SU-DHL-6 (cell line): ENCODE measurements at regions not wholly inside any gene's neighbourhood (a gene's known extent, or its start where the extent isn't known, plus 50 kb on each side); places are given as distances from the start of the nearest gene placed in this dataset.

Experiments
- H2AFZ ChIP-seq: fragments of 200-600 bp; sonication (generic); 2 replicates; pipeline ENCODE4 v1.6.1; 2014; ENCODE audit warnings: low read depth, mild to moderate bottlenecking, moderate library complexity, mixed read lengths, antibody characterized with exemption, low read length; ENCODE audit not compliant: severe bottlenecking
- H3F3A ChIP-seq: fragments of 200-600 bp; shearing (Covaris generic); 2 replicates; pipeline ENCODE4 v1.6.0; 2016; ENCODE audit warnings: antibody characterized with exemption, mild to moderate bottlenecking; ENCODE audit not compliant: insufficient read depth
- H3K27ac ChIP-seq: fragments of 200-600 bp; sonication (generic); 2 replicates; pipeline ENCODE4 v1.5.1; 2016; ENCODE audit warnings: low read depth, mild to moderate bottlenecking, low read length, moderate library complexity, mixed read lengths
- H3K27me3 ChIP-seq: fragments of 200-600 bp; sonication (generic), shearing (Covaris generic); 2 replicates; pipeline ENCODE4 v1.6.0; 2014; ENCODE audit warnings: mild to moderate bottlenecking, low read length
- H3K36me3 ChIP-seq: fragments of 200-600 bp; sonication (generic); 2 replicates; pipeline ENCODE4 v1.6.1; 2014; ENCODE audit warnings: mild to moderate bottlenecking, low read length, mixed read lengths
- H3K4me2 ChIP-seq: fragments of 300-600, 200-600 bp; shearing (Covaris generic), sonication (generic); 2 replicates; pipeline ENCODE4 v1.6.0; 2014; ENCODE audit warnings: low read length, low read depth, mild to moderate bottlenecking; ENCODE audit not compliant: poor library complexity, severe bottlenecking
- H3K4me3 ChIP-seq: fragments of 200-600 bp; sonication (generic); 2 replicates; pipeline ENCODE4 v1.5.1; 2014; ENCODE audit warnings: antibody characterized with exemption, low read length, mild to moderate bottlenecking, mixed read lengths; ENCODE audit not compliant: insufficient read depth, poor library complexity, severe bottlenecking
- H3K79me2 ChIP-seq: fragments of 200-600 bp; sonication (generic); 2 replicates; pipeline ENCODE4 v1.6.1; 2014; ENCODE audit warnings: mild to moderate bottlenecking, low read length, moderate library complexity; ENCODE audit not compliant: insufficient read depth
- H3K9ac ChIP-seq: fragments of 200-600 bp; sonication (generic); 2 replicates; pipeline ENCODE4 v1.7.0; 2014; ENCODE audit warnings: mild to moderate bottlenecking, low read length
- H3K9me2 ChIP-seq: fragments of 200-600 bp; sonication (generic); replicated peaks from 2 replicates; pipeline ENCODE4 v1.6.1; 2014; ENCODE audit warnings: low read length; ENCODE audit not compliant: insufficient read depth
- H3K9me3 ChIP-seq: fragments of 200-600 bp; sonication (generic); 2 replicates; pipeline ENCODE4 v1.6.1; 2014; ENCODE audit warnings: low read length, mixed read lengths; ENCODE audit not compliant: insufficient read depth
- H4K20me1 ChIP-seq: fragments of 200-600 bp; sonication (generic); 2 replicates; pipeline ENCODE4 v1.6.1; 2014; ENCODE audit warnings: low read depth, mild to moderate bottlenecking, antibody characterized with exemption, low read length, moderate library complexity, mixed read lengths
- CTCF ChIP-seq: fragments of 200-600 bp; sonication (generic); IDR thresholded peaks from one replicate; pipeline ENCODE4 v1.5.1; 2017; ENCODE audit warnings: antibody characterized with exemption, mild to moderate bottlenecking, low read length, moderate library complexity; ENCODE audit not compliant: insufficient read depth, poor library complexity, severe bottlenecking
- EZH2phosphoT487 ChIP-seq: fragments of 200-600 bp; sonication (generic), shearing (Covaris generic); conservative IDR thresholded peaks from 2 replicates; pipeline ENCODE4 v1.6.1; 2018; ENCODE audit warnings: mild to moderate bottlenecking, antibody characterized with exemption, low read length, moderate library complexity, mixed read lengths

- Histone ChIP-seq H3K36me3 (no peaks in the 10 kb centered on the region), H3K4me3 (no peak overlapping the region), H3K9me2 (no peaks in the 10 kb centered on the region), H3K27me3 (no peaks in the 10 kb centered on the region), H3F3A (no peaks in the 10 kb centered on the region), H3K27ac (no peak overlapping the region), H3K4me2 (no peak overlapping the region), H3K9ac (no peak overlapping the region), H3K79me2 (no peaks in the 10 kb centered on the region), H3K9me3 (no peaks in the 10 kb centered on the region), H4K20me1 (no peaks in the 10 kb centered on the region), H2AFZ (no peak overlapping the region)
- TF ChIP-seq CTCF (no peak), EZH2phosphoT487 (no peak)
Measured at GRCh38 chr16:79297296-79297695, 303.2 kb downstream of the MAF start.

GRCh38 chr16:79296491-79296890 lies 304.0 kb downstream of the MAF start:
- Histone ChIP-seq H3K9ac (no peak overlapping the region), H3F3A (no peaks in the 10 kb centered on the region), H3K9me2 (no peaks in the 10 kb centered on the region), H2AFZ (no peak overlapping the region), H3K9me3 (no peaks in the 10 kb centered on the region), H4K20me1 (no peaks in the 10 kb centered on the region), H3K4me2 (no peak overlapping the region), H3K27ac (no peak overlapping the region), H3K4me3 (no peak overlapping the region), H3K79me2 (no peaks in the 10 kb centered on the region), H3K27me3 (no peaks in the 10 kb centered on the region), H3K36me3 (no peaks in the 10 kb centered on the region)
- TF ChIP-seq EZH2phosphoT487: no peak
- no peak for TF ChIP-seq CTCF

GRCh38 chr16:79295746-79296145 lies 304.8 kb downstream of the MAF start:
- Histone ChIP-seq H3K27ac (no peak overlapping the region), H3F3A (no peaks in the 10 kb centered on the region), H3K27me3 (no peaks in the 10 kb centered on the region), H3K79me2 (no peaks in the 10 kb centered on the region), H3K36me3 (no peaks in the 10 kb centered on the region), H3K9ac (no peak overlapping the region), H4K20me1 (no peaks in the 10 kb centered on the region), H3K9me2 (no peaks in the 10 kb centered on the region), H2AFZ (no peak overlapping the region), H3K9me3 (no peaks in the 10 kb centered on the region), H3K4me3 (no peak overlapping the region), H3K4me2 (no peak overlapping the region)
- no peak for TF ChIP-seq EZH2phosphoT487
- no peak for TF ChIP-seq CTCF

GRCh38 chr16:79295162-79295561 lies 305.4 kb downstream of the MAF start:
- no peak overlapping the region for H3K9ac ChIP-seq
- H3K36me3 ChIP-seq: no peaks in the 10 kb centered on the region
- H4K20me1 ChIP-seq: no peaks in the 10 kb centered on the region
- no peak overlapping the region for H2AFZ ChIP-seq
- H3K4me3 ChIP-seq: no peak overlapping the region
- no peaks in the 10 kb centered on the region for H3K9me2 ChIP-seq
- TF ChIP-seq EZH2phosphoT487 (no peak), CTCF (no peak)
- no peak overlapping the region for H3K4me2 ChIP-seq
- H3K27ac ChIP-seq: no peak overlapping the region
- H3F3A ChIP-seq: no peaks in the 10 kb centered on the region
- no peaks in the 10 kb centered on the region for H3K9me3 ChIP-seq
- no peaks in the 10 kb centered on the region for H3K79me2 ChIP-seq
- H3K27me3 ChIP-seq: no peaks in the 10 kb centered on the region
